ENCODE measurements at regions not wholly inside any gene's neighbourhood (a gene's known extent, or its start where the extent isn't known, plus 50 kb on each side); places are given as distances from the start of the nearest gene placed in this dataset.

GRCh38 chr6:16857969-16858592 is 96.8 kb upstream of the ATXN1 start:
- FAIRE-seq, result no peak
- DNase-seq (ENCODE audit: low spot score), result no peak

- no peak for DNase-seq (ENCODE audit: low spot score)
- no peak for FAIRE-seq
Observed at GRCh38 chr6:16855460-16855859, 94.2 kb upstream of the ATXN1 start.

GRCh38 chr6:16854986-16855385 is 93.7 kb upstream of the ATXN1 start:
- no peak for FAIRE-seq

GRCh38 chr6:16852671-16853070 is 91.4 kb upstream of the ATXN1 start:
- no peak for FAIRE-seq
- no peak for DNase-seq (ENCODE audit: low spot score)

More at GRCh38 chr6:16854986-16855385, 93.7 kb upstream of the ATXN1 start:
- no peak for DNase-seq (ENCODE audit: low spot score)

GRCh38 chr6:16851758-16852157 is 90.5 kb upstream of the ATXN1 start:
- FAIRE-seq (no peak), DNase-seq (ENCODE audit: low spot score) (no peak)

GRCh38 chr6:16851044-16851540 is 89.8 kb upstream of the ATXN1 start:
- no peak for FAIRE-seq
- DNase-seq (ENCODE audit: low spot score), result no peak

- DNase-seq (ENCODE audit: low spot score), result no peak
- no peak for FAIRE-seq
Observed at GRCh38 chr6:16850681-16851026, 89.4 kb upstream of the ATXN1 start.

DNA sequence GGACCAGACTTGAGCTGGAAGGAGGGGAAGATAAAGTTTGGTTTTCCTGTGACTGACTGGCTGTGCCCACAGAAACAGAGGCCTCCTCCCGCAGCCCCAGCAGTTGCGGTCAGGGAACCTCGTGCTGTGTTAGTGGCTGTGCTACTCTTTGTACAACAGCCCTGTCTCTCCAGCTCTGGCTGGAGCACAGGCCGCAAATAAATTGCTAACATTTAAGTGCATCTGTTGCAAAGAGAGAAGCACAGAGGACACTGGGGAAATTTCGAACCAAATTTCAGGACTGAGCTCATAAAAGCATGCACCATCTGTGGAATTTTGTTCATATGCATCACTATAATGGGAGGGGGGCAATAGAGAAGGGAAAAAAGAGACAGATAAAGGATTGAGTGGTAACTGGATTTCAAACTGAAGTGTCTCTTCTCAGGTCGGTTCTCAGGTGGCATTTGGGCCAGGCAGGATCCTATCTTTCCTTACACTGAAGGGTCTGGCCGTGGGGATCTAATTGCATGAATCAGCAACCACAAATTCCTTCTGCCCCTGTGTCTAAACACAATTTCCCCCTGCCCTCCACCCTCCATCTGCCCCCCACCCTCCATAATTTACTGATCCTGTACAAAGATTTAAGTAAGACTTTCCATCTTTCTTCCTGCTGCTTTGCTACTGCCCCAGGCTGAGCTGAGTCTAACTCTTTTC is 88.9 kb upstream of the ATXN1 start:
- DNase-seq (ENCODE audit: low spot score), result peak; percentile 34
- FAIRE-seq, result no peak

DNA sequence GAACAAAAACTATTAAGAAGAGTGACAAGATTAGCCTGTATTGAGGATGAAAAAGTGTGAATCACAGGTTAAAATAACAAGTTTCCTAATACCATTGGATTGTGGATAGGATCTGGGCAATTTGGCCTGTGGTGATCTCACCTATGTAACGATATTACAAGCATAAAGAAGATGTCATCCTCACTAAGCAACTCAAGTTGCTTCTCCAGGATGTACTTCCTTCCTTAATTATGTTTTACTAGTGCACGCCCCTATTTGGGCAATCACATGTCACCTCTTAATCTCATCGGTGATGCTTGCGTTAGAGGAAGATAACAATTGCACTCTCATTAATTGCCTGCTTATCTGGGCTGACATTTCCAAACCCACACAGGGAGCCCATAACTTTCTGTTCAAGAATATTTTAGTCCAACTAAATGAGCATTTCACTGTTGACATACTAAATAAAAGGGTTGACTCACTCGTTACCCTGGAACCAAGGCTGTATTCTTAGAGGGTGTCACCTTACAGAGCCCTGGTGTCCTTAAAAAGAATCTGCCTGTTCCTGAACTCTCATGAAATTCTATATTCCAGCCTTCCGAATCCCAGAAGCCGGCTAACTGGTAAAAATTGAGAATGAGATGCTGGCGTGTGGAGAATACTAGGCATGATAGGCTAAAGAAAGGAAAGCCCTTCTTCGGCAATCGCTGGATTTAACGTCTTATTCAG is 88.2 kb upstream of the ATXN1 start:
- FAIRE-seq, result no peak
- peak; percentile 27 for DNase-seq (ENCODE audit: low spot score)

DNA sequence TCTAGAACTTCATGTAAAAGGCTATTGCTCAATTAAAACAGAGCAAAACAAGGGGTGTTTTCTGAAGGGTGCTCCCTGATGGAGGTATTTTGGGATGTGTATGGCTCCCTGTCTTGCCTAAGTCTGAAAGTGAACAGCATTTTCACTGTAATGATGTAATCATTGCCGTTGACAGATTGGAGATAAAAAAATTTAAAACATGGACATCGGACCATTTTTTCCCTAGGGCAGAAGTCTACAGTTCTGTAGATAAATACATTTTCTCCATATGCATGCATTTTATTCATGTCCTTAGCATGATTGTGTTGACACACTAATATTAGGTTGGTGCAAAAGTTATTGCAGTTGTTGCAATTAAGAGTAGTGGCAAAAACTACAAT is 85.1 kb upstream of the ATXN1 start:
- no peak for FAIRE-seq

DNA sequence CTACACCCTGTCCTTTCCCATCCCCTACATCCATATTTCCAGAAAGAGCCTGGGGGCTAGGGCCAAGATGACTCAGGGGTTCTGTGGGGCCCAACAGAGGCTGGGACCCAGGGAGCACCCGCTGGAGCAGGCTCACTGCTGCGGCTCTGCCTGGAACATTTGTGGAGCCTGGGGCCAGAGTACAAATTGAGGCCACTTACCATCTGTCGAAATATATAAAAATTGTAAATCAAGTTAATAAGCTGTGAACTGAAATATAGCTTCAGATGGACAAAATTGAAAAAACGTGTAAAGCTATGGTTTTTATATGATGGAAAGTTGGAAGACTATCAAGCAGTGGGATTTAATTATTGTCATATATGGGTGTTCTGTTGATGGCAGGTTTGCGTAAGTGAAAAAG is 82.9 kb upstream of the ATXN1 start:
- DNase-seq (ENCODE audit: low spot score), result no peak
- no peak for FAIRE-seq

More for the DNA sequence above, 85.1 kb upstream of the ATXN1 start:
- no peak for DNase-seq (ENCODE audit: low spot score)

DNA sequence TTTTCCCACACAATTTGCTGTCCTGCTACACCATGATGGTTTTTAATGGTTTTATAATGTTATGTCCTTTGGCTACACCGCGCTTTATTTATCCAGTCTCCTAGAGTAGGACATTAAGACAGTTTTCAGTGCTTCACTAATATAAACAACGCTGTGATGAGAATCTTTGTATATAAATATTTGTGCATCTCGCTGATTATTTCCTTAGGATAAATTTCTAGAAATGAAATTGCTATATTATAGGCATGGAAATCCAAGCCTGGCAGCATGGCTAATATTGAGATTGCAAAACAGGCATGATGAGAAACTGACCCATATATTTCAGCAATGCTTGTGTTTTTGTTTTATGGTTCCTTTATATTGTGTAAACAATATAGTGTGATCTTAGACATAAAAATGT is 81.4 kb upstream of the ATXN1 start:
- DNase-seq (ENCODE audit: low spot score) (no peak), FAIRE-seq (no peak)

DNA sequence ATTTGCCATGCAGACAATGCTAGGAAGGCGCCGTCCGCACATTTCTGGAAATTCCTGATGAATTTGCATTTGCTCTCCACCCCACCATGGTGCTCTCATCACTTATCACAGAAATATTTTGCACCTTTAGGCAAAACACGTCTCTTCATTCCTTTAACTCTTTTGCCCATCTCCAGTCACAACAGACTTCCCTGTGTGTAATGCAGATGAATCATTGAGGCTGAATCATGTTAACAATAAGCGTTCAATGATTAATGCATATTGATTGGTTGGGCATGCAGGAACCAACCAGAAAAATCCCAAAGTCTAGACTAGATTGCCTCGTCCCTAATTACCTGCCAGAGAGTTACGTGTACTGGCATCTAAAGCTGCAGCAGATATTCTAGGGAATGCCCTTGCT is 80.0 kb upstream of the ATXN1 start:
- FAIRE-seq (no peak), DNase-seq (ENCODE audit: low spot score) (no peak)

DNA sequence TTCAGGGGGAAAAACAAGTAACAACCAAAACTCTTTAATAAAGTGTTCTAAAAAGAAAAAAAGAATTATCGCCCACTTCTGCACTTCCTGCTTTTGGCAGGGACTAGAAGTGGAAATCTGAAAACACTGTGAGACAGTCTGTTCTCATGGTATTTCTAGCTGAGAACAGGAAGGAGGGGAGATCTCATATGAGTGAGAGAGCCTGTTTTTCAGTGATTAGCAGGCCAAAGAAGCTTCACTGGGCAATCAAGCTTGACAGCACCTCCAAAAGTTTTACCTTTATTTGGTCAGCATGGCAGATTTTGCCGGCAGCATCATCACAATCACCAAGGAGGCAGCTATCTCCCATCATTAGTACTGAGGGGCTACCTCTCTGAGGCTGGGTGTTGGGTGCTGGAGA is 79.5 kb upstream of the ATXN1 start:
- DNase-seq (ENCODE audit: low spot score), result no peak
- no peak for FAIRE-seq

GRCh38 chr6:16840291-16840690 is 79.0 kb upstream of the ATXN1 start:
- FAIRE-seq, result no peak
- DNase-seq (ENCODE audit: low spot score), result no peak

DNA sequence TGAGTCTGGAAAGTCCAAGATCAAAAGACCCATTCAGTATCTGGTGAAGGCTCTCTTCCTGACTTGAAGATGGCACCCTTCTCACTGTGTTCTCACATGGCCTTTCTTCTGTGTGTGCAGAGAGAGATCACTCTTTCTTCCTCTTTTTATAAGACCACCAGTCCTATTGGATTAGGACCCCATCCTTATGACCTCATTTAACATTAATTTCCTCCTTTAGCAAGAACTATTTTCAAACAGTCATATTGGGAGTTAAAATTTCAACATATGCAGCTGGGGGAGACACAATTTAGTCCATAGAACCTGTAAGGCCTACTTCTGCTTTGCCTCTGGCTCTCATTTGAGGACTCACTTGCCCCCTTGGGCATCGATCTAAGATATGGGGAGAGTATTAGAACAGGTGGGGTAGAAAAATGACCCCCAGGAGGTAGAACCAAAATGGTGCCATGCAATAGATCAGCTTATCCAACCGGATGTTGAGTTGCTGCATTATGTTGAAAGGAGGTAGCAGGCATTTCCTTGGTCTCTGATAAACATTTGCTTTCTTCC is 78.4 kb upstream of the ATXN1 start:
- no peak for FAIRE-seq
- DNase-seq (ENCODE audit: low spot score), result no peak

GRCh38 chr6:16837217-16837972 is 76.1 kb upstream of the ATXN1 start:
- DNase-seq (ENCODE audit: low spot score), result no peak
- FAIRE-seq, result no peak

DNA sequence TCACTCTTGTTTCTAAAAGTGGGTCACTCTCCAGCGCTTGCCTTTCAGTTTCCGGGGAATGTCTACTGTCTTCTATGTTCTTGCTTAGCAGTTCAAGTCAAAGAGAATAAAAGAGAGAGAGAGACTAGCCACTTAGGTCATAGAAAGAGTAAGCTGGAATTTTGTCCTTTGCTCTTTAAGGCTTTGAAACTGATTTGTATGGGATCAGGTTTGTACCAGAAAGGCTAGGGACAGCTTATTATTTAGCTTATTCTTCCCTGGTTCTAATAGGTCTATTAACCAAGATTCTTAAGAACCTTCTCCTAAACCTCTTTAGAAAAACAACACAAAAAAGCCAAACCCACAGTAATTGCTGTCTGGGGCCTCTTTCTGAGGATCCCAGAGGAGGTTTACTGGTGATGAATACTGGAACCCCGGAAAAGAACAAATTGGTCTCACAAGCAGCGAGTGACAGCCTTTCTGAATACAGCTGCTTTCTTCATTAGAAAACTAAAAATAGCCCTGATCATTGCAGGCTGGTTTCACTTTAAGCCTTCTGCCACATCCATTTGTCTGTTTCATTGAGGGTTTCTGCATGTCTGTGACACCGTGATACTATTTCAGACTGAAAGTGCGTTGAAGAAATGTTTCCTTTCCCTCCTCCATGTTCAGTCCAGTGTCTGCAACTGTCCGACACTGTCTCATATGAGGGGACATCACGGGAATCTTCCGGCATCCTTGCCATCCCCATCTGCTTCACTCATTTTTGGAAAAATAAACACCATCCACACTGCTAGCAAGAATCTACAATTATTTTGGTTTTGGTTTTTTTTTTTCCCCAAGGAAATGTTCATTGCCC is 75.1 kb upstream of the ATXN1 start:
- FAIRE-seq, result no peak
- no peak for DNase-seq (ENCODE audit: low spot score)

- FAIRE-seq (no peak), DNase-seq (ENCODE audit: low spot score) (no peak)
Observed at GRCh38 chr6:16834242-16834641, 73.0 kb upstream of the ATXN1 start.

- no peak for FAIRE-seq
- DNase-seq (ENCODE audit: low spot score), result no peak
Observed at GRCh38 chr6:16832721-16833120, 71.5 kb upstream of the ATXN1 start.

Measured in urothelium cell line (cell line).